ENCODE measurements at regions not wholly inside any gene's neighbourhood (a gene's known extent, or its start where the extent isn't known, plus 50 kb on each side); places are given as distances from the start of the nearest gene placed in this dataset.

DNA sequence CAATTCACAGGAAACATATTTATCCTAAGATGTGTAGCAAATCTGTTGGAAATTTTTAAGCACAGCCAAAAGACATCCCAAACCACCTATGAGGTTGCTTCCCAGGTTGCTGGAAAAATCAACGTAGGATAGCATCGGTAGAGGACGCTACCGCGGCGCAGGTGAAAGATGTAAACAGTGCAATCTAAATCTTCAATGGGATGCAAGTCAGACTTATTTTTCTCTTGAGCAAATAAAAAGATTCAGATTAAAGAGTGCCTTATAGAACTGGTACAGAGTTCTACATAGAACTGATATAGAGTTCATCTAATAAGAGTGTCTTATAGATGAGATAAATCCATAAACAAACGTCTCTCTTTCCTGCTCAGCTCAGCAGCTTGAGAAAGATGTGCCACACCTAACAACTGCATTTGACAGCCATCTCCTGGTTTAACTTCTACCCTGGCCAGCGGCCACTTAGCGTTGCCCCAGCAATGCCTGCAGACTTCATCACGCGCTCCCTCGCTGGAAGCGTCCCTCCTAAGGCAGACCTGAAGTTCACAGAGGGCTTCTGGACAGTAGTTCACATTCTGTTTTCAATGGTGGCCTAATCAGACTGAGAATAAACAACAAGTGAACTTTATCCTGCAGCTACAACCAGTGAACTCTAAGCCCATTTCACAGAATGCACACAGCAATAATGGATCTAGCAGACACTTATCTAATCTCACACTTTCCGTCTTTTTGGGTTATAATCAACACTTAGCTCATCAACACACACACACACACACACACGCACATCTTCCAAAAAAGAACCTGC is 164.5 kb downstream of the TOMM20 start:
- Mint-ChIP-seq H3K4me1 (peaks cover 41 to 57% of the 10 kb centered on the region in 2 donors), H3K36me3 (no peaks in the 10 kb centered on the region), H3K9me3 (peaks cover 0 to 3% of the 10 kb centered on the region in 2 donors), H3K27ac (peak overlapping the region; percentile 92 to 98), H3K4me3 (peak overlapping the region; percentile 74), H3K27me3 (ENCODE audit: low read depth in 2 of 2) (peaks cover under 1 to 2% of the 10 kb centered on the region in 2 donors)
- peak in 1 of 2 donors; percentile 36 for DNase-seq
- intact Hi-C loops (cut with micrococcal nuclease), result loop anchor here (1.0 to 2.0 kb wide), 9 partner anchors 15 to 353 kb away; partner anchors contain the start of gene IRF2BP2
- H3K36me3 ChIP-seq (ENCODE audit: control insufficient read depth, insufficient read depth, low read length), result no peaks in the 10 kb centered on the region
- H3K4me1 ChIP-seq (ENCODE audit: control insufficient read depth, insufficient read depth, low read length), result peaks cover 53% of the 10 kb centered on the region
- no peak overlapping the region for H3K4me3 ChIP-seq (ENCODE audit: low read length)
- no peaks in the 10 kb centered on the region for H3K9me3 ChIP-seq (ENCODE audit: control insufficient read depth, insufficient read depth, low read length)
- peak in 1 of 3 donors; percentile 19 for ATAC-seq
- 74% methylated on average over 15 of the region's 15 CpGs for WGBS (ENCODE audit: insufficient coverage)
- peak overlapping the region; percentile 93 for H3K27ac ChIP-seq (ENCODE audit: low read length)
- TF ChIP-seq CTCF (IDR thresholded peaks at IDR 0.05), result no peak
- H3K27me3 ChIP-seq (ENCODE audit: control insufficient read depth, insufficient read depth, low read length), result no peaks in the 10 kb centered on the region

GRCh38 chr1:234963180-234963903 is 165.3 kb downstream of the TOMM20 start:
- H3K4me1 Mint-ChIP-seq, result peaks cover 41 to 59% of the 10 kb centered on the region in 2 donors
- no peak for TF ChIP-seq CTCF (IDR thresholded peaks at IDR 0.05)
- no peaks in the 10 kb centered on the region for H3K27me3 Mint-ChIP-seq (ENCODE audit: low read depth in 2 of 2)
- H3K4me1 ChIP-seq (ENCODE audit: control insufficient read depth, insufficient read depth, low read length), result peaks cover 59% of the 10 kb centered on the region
- no peak overlapping the region for H3K4me3 ChIP-seq (ENCODE audit: low read length)
- H3K27ac Mint-ChIP-seq, result peak overlapping the region; percentile 92 to 98
- H3K36me3 Mint-ChIP-seq, result no peaks in the 10 kb centered on the region
- ATAC-seq, result peak; percentile 84 to 95 (median 93)
- DNase-seq, result peak; percentile 85 to 96
- H3K27ac ChIP-seq (ENCODE audit: low read length), result peak overlapping the region; percentile 93
- 4% methylated on average over 14 of the region's 15 CpGs for WGBS (ENCODE audit: insufficient coverage)
- no peaks in the 10 kb centered on the region for H3K27me3 ChIP-seq (ENCODE audit: control insufficient read depth, insufficient read depth, low read length)
- no peaks in the 10 kb centered on the region for H3K36me3 ChIP-seq (ENCODE audit: control insufficient read depth, insufficient read depth, low read length)
- peak overlapping the region; percentile 74 for H3K4me3 Mint-ChIP-seq
- H3K9me3 Mint-ChIP-seq, result peaks cover 0 to 3% of the 10 kb centered on the region in 2 donors
- H3K9me3 ChIP-seq (ENCODE audit: control insufficient read depth, insufficient read depth, low read length), result no peaks in the 10 kb centered on the region
- intact Hi-C loops (cut with micrococcal nuclease), result loop anchor here (1.0 to 2.0 kb wide), 9 partner anchors 15 to 353 kb away; partner anchors contain the start of gene IRF2BP2

DNA sequence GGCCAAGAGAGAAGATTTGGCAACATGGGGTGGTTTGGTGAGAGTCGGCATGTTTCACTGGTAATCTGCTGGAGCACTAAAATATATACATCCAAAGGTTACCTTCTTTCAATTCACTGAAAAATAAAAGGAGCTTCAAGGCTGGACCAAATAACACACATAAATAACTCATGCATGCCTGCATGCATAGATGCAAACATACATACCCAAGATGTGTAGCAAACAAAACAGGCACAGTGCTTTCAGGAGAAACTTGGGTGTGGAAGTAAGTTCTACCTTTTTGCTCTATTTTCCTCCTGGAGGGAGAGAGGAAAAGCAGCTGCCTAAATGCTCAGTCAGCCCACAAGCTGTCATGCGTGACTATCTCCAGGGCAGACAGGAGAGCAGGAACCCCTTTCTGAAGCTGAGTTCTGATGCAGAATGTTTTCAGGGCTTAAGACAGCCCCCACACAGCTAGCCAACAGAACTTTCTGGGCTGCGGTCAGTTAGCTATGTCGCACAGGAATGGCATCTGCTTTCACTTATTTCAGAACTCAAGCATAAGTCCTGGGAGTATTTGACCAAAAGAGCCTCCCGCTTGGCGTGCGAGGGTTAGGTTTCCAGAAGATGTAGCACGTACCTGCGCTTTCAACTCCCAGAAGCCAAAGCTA is 166.2 kb downstream of the TOMM20 start:
- no peaks in the 10 kb centered on the region for H3K36me3 ChIP-seq (ENCODE audit: control insufficient read depth, insufficient read depth, low read length)
- peak in 1 of 2 donors; percentile 63 for DNase-seq
- no peaks in the 10 kb centered on the region for H3K27me3 Mint-ChIP-seq (ENCODE audit: low read depth in 2 of 2)
- peak overlapping the region; percentile 93 for H3K27ac ChIP-seq (ENCODE audit: low read length)
- WGBS (ENCODE audit: insufficient coverage), result 12% methylated on average over 9 of the region's 9 CpGs
- H3K9me3 ChIP-seq (ENCODE audit: control insufficient read depth, insufficient read depth, low read length), result no peaks in the 10 kb centered on the region
- no peak overlapping the region for H3K4me3 ChIP-seq (ENCODE audit: low read length)
- peak overlapping the region; percentile 74 for H3K4me3 Mint-ChIP-seq
- H3K9me3 Mint-ChIP-seq, result peaks cover 0 to 3% of the 10 kb centered on the region in 2 donors
- H3K27me3 ChIP-seq (ENCODE audit: control insufficient read depth, insufficient read depth, low read length), result no peaks in the 10 kb centered on the region
- intact Hi-C loops (cut with micrococcal nuclease), result loop anchor here (2.0 kb wide), 2 partner anchors 16 to 352 kb away; partner anchors contain the start of gene IRF2BP2
- ATAC-seq, result peak; percentile 17 to 35 (median 25)
- no peak for TF ChIP-seq CTCF (IDR thresholded peaks at IDR 0.05)
- H3K4me1 Mint-ChIP-seq, result peaks cover 44 to 60% of the 10 kb centered on the region in 2 donors
- no peaks in the 10 kb centered on the region for H3K36me3 Mint-ChIP-seq
- H3K4me1 ChIP-seq (ENCODE audit: control insufficient read depth, insufficient read depth, low read length), result peaks cover 67% of the 10 kb centered on the region
- H3K27ac Mint-ChIP-seq, result peak overlapping the region; percentile 92 to 98
